HG02588 (cell line): ENCODE measurements at regions not wholly inside any gene's neighbourhood (a gene's known extent, or its start where the extent isn't known, plus 50 kb on each side); places are given as distances from the start of the nearest gene placed in this dataset.

Experiments
- ATAC-seq: cut with Tn5 transposase; IDR thresholded peaks from one replicate; pipeline ENCODE4 v1.9.1; 2021; ENCODE audit warnings: mild to moderate bottlenecking, moderate library complexity; ENCODE audit not compliant: unreplicated experiment

DNA sequence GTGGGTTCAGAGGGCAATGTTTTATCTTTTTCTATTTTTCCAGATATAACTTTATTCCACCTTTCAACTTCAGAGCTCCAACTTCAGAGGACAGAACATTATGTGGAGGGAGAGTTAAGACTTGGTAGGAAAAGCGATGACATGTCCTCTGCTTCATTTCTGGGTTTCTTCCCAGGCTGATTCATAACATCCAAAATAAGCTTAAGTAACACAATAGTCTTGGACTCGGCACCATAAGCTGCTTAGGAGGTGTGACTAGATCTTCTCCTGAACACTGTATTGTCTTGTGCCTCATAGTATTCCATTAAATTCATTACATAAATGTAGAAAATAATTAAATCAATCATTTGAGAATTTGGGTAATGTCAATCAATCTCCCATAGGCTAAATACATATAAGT lies 95.5 kb upstream of the PDE3A start:
- ATAC-seq, result no peak

DNA sequence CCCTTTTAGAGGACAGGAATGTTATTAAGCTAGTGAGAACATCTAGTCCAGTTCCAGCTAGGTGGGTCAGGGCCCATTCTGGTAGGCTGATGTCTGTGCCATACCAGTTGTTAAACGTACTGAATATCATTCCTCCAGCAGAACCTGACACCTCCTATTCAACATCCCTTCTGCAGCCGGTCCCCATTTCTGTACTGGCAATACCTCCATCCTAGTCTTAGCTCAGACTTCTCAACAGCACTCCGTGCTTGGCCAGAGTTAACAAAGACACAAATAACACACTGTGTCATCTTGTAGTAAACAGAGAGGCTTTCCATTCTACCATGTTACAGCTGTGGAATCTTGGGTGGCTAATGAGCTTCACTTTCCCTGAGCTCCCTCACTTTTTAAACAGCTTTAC lies 94.3 kb upstream of the PDE3A start:
- no peak for ATAC-seq

DNA sequence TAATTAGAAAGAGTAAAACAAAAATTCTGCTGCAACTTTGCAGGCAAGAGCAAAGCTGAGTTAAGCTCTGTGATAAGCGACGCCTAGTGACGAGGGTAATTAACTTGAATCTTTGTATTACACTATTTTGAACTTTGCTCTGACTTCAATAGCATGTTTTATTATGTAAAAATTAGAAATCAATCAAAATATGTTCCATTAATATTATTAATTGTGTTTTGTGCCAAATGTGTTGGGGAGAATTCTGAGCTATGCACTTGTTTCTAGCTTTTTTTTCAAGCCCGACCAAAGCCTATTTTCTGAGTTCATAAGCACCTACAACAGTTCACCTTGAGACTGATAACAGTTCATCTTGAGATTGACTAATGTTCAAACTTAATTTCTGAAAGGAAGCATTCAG lies 90.1 kb upstream of the PDE3A start:
- ATAC-seq, result no peak

DNA sequence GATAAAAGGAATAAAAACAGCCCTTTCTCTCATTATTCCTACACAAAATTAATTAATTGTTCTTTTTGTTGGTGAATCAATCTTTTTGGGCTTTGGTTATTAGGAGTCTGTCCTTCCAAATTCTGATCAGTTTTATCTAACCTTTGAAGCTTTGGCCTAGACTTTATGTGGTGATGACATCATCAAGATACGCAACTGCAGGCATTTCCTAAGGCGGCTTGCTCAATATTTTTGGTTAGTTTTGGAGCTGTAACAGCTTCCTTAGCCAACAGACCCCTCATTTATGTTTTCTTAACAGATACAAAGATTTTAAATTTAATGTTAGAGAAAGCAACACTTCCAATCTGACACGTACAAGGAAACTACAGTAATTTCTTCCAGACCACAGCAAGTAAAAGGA lies 87.8 kb upstream of the PDE3A start:
- no peak for ATAC-seq

DNA sequence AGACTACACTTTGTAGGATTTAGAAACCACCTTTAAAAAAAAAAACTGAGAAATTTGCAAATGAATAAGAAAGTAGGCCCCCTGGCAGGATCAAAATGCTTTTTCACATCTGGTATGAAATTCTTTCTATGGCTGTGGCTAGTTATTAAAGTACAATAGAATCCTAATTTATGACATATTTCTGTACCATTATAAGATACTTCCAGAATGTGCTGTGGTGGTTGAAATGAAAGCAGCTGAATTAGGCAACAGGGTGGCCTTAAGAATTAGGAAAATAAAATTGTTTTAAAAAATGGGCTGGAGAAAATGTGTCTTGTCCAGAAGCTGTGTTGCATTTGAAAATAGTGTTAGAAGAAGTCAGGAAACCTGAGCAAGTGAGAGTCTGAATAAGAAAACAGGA lies 85.9 kb upstream of the PDE3A start:
- no peak for ATAC-seq

DNA sequence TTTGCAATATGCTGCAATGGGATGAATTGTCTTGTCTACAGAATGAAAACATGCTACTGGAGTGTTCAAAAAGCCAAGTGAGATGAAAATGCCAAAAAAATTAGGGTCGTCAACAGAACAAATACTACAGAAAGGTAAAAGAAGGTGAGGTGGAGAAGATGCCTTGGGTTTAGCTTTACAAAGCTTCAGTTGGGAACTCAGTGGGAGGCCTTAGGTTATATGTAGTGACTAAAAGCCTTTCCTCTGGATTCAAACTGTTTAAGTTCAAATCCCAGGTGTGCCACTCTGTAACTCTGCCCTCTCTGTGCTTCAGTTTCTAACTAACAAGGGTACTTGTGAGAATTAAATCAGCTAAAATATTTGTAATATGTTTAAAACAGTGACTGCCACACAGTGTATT lies 84.9 kb upstream of the PDE3A start:
- no peak for ATAC-seq

DNA sequence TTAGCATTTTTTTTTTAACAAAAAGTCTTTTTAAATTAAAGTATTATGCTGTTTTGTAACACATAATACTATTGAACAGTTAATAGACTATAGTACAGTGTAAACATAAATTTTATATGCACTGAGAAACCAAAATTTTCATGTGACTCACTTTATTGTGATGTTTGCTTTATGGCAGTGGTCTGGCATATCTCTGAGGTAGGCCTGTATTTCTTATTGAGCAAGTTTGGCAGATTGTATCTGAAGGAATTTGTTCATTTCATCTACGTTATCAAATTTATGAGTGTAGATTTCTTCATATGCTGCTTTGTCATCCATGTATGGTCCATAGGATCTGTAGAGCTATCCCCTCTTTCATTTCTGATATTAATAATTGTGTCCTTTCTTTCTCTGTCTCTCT lies 78.8 kb upstream of the PDE3A start:
- ATAC-seq, result no peak

DNA sequence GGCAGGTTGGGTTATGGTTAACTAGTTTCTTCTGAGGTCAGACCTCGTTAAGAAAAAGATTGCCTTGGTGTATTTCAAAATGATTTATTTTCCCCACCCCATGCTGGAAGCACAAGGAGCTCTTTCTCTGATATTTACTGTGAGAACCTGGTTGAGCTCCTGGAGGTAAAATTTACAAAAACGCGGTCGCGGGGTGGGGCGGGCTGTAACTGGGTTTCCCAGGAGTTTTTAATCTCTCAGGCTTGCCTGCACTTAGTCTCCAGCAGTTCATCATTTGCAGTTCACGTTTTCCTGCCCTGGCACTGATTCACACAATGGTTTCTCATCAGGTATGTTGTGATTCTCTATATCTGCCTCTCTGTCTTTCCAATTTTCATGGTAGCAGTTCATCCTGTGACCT lies 67.9 kb upstream of the PDE3A start:
- ATAC-seq, result no peak

DNA sequence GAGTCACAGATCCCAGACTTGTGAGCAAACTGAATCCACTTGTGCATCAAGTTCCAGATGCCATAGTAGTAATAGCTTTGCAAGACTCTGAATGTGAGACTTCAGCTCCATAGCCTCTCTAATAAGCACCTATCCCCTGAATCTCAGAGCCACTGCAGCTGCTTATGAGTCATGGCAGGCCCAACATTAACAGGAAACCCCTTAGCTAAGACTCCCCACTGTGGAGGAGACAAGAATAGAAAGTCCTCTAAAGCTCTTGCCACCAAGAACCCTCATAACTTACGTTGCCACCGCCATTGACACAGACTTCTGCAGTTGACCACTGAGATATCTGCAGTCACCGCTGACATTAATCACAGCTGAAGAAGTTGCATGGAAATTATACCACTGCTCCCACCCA lies 62.9 kb upstream of the PDE3A start:
- ATAC-seq, result no peak

DNA sequence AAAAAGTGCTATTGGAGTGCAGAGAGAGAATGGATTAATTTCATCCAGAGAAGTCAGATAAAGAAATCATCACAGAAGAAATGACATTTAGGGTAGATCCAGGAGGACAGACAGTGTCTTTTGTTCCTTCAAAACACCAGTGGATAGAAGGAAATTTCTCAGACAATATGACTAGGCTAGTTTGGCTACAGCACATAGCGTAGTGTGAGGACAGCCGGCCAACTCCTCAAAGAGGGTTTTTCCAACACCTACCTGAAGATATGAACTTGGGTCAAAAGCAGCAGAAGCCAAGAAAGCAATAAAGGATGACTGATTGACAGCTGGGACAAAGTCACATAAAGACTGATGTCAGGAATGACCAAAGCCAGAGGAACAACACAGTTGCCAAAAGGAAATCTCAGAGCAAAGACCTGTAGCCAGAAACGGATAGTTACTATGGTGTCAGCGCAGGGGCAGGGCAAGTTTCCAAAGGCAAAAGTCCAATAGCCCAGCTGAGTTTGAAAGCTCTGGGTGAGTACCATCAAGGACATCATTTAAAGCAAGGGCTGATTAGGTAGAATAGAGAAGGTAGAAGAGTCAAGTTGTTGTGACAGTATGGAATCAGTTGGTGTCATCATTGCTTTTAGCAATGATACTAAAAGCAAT lies 58.7 kb upstream of the PDE3A start:
- ATAC-seq, result no peak

DNA sequence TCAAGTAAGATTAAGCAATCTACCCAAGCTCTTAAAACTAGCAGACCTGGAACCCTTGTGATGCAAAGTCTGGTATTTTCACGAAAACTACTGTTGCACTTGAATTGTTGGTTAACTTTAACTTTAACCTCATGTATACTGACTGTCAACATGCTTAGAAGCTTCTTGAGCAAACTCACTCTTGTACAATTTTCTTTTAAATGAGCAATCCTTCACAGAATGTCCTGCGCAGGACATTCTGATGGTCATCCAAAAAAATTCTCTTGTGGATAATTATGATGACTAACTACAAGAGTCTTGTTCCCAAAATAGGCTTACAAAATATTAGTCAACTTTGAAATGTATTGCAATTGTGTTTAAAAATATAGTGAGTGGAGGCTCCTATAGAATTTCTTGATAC lies 54.0 kb upstream of the PDE3A start:
- ATAC-seq, result no peak

DNA sequence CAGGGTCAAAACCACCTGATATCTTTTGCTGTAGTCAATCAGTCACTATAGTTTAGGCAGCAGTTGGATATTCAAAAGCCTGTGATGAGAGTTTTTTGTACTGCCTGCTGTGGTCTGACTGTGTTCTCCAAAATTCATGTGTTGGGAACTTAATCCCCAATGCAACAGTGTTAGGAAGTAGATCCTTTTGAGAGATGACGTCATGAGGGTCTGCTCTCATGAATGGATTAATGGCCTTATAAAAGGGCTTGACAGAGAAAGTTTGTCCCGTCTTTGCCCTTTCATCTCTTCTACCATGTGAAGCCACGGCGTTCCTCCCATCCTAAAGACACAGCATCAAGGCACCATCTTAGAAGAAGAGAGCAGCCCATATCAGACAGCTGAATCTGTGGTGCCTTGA lies 50.8 kb upstream of the PDE3A start:
- ATAC-seq, result no peak
